ENCODE measurements at regions not wholly inside any gene's neighbourhood (a gene's known extent, or its start where the extent isn't known, plus 50 kb on each side); places are given as distances from the start of the nearest gene placed in this dataset.
A peak's percentile ranks its signal among the peaks of the same experiment; 100 is the strongest.

- Mint-ChIP-seq H3K27ac (no peak overlapping the region), H3K9me3 (ENCODE audit: low read depth) (peaks cover 6% of the 10 kb centered on the region)
These were observed 177.4 kb upstream of the PPP1R2C start for GRCh38 chrX:42955349-42955748.

DNA sequence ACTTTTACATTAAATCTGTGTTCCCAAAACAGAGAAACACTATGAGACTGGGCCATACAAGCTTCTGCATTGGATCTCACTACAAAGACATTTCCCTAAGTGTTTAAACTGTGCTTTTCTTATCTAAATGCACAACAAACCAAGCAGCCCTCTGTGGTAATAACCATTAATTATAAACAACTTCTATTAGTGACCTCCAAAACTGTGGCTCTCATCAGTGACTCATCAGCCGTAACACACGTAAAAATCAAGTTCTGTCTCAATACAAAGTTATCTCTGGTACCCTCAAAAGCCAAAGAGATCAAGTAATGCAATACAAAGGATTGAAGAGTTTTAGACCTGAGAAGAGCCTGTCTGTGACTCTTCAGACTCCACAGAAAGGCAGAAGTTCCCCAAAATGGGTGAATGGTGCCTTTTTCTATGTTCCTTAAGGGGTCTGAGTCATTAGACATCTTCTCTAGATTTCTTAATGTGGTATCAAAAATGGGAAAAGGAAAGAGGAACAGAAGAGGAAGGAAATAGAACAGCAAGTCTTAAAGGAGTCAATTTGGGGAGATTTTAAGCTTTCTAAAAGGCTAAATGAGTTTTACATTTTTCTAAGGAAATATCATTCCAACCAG lies 189.8 kb upstream of the PPP1R2C start:
- TF ChIP-seq, protein P1, sequence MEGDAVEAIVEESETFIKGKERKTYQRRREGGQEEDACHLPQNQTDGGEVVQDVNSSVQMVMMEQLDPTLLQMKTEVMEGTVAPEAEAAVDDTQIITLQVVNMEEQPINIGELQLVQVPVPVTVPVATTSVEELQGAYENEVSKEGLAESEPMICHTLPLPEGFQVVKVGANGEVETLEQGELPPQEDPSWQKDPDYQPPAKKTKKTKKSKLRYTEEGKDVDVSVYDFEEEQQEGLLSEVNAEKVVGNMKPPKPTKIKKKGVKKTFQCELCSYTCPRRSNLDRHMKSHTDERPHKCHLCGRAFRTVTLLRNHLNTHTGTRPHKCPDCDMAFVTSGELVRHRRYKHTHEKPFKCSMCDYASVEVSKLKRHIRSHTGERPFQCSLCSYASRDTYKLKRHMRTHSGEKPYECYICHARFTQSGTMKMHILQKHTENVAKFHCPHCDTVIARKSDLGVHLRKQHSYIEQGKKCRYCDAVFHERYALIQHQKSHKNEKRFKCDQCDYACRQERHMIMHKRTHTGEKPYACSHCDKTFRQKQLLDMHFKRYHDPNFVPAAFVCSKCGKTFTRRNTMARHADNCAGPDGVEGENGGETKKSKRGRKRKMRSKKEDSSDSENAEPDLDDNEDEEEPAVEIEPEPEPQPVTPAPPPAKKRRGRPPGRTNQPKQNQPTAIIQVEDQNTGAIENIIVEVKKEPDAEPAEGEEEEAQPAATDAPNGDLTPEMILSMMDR (IDR thresholded peaks at IDR 0.05; ENCODE audit: unreplicated experiment) = no peak
- Mint-ChIP-seq H3K9me3 (ENCODE audit: low read depth) (peaks cover 7% of the 10 kb centered on the region), H3K4me1 (ENCODE audit: low read depth) (no peaks in the 10 kb centered on the region), H3K27ac (no peak overlapping the region), H3K36me3 (ENCODE audit: insufficient read depth) (no peaks in the 10 kb centered on the region), H3K4me3 (ENCODE audit: low read depth) (no peak overlapping the region), H3K27me3 (no peaks in the 10 kb centered on the region)
- DNase-seq (ENCODE audit: low spot score, unreplicated experiment) = no peak

More at GRCh38 chrX:42955349-42955748, 177.4 kb upstream of the PPP1R2C start:
- no peak overlapping the region for H3K4me3 Mint-ChIP-seq (ENCODE audit: low read depth)
- H3K27me3 Mint-ChIP-seq = no peaks in the 10 kb centered on the region
- DNase-seq (ENCODE audit: low spot score, unreplicated experiment) = no peak
- no peaks in the 10 kb centered on the region for H3K4me1 Mint-ChIP-seq (ENCODE audit: low read depth)
- TF ChIP-seq, protein P1 (IDR thresholded peaks at IDR 0.05; ENCODE audit: unreplicated experiment) = no peak
- H3K36me3 Mint-ChIP-seq (ENCODE audit: insufficient read depth) = no peaks in the 10 kb centered on the region

GRCh38 chrX:42973321-42973720 lies 195.4 kb upstream of the PPP1R2C start:
- peaks cover 31% of the 10 kb centered on the region for H3K9me3 Mint-ChIP-seq (ENCODE audit: low read depth)
- TF ChIP-seq, protein P1 (IDR thresholded peaks at IDR 0.05; ENCODE audit: unreplicated experiment) = no peak

GRCh38 chrX:42975906-42976305 lies 197.9 kb upstream of the PPP1R2C start:
- TF ChIP-seq, protein P1 (IDR thresholded peaks at IDR 0.05; ENCODE audit: unreplicated experiment) = no peak
- H3K27me3 Mint-ChIP-seq = no peaks in the 10 kb centered on the region
- H3K9me3 Mint-ChIP-seq (ENCODE audit: low read depth) = peaks cover 45% of the 10 kb centered on the region
- H3K4me3 Mint-ChIP-seq (ENCODE audit: low read depth) = no peak overlapping the region
- no peak for DNase-seq (ENCODE audit: low spot score, unreplicated experiment)
- peaks cover 8% of the 10 kb centered on the region for H3K4me1 Mint-ChIP-seq (ENCODE audit: low read depth)
- peaks cover 1% of the 10 kb centered on the region for H3K36me3 Mint-ChIP-seq (ENCODE audit: insufficient read depth)
- H3K27ac Mint-ChIP-seq = peak overlapping the region; percentile 77

More at GRCh38 chrX:42973321-42973720, 195.4 kb upstream of the PPP1R2C start:
- Mint-ChIP-seq H3K27me3 (no peaks in the 10 kb centered on the region), H3K4me1 (ENCODE audit: low read depth) (peaks cover 8% of the 10 kb centered on the region), H3K27ac (no peak overlapping the region), H3K4me3 (ENCODE audit: low read depth) (no peak overlapping the region), H3K36me3 (ENCODE audit: insufficient read depth) (no peaks in the 10 kb centered on the region)
- no peak for DNase-seq (ENCODE audit: low spot score, unreplicated experiment)

- DNase-seq (ENCODE audit: low spot score, unreplicated experiment) = no peak
- Mint-ChIP-seq H3K4me3 (ENCODE audit: low read depth) (no peak overlapping the region), H3K36me3 (ENCODE audit: insufficient read depth) (peaks cover 1% of the 10 kb centered on the region), H3K27ac (peak overlapping the region; percentile 72), H3K27me3 (no peaks in the 10 kb centered on the region), H3K9me3 (ENCODE audit: low read depth) (peaks cover 43% of the 10 kb centered on the region), H3K4me1 (ENCODE audit: low read depth) (peaks cover 8% of the 10 kb centered on the region)
- TF ChIP-seq, protein P1 (IDR thresholded peaks at IDR 0.05; ENCODE audit: unreplicated experiment) = no peak
These were observed 198.9 kb upstream of the PPP1R2C start for GRCh38 chrX:42976746-42977366.

Data from progenitor cell of endocrine pancreas (in vitro differentiated cells).